ENCODE measurements at regions not wholly inside any gene's neighbourhood (a gene's known extent, or its start where the extent isn't known, plus 50 kb on each side); places are given as distances from the start of the nearest gene placed in this dataset.

- Histone ChIP-seq H3K36me3 (ENCODE audit: control insufficient read depth, insufficient read depth, low read length, severe bottlenecking) (no peaks in the 10 kb centered on the region), H3K27me3 (replicated peaks; ENCODE audit: control insufficient read depth, insufficient read depth, low read length) (no peaks in the 10 kb centered on the region), H3K9me3 (ENCODE audit: control insufficient read depth, low read length) (no peaks in the 10 kb centered on the region), H3K9ac (ENCODE audit: low read length) (no peak overlapping the region), H3K4me3 (ENCODE audit: low read length) (no peak overlapping the region), H3K4me1 (ENCODE audit: control insufficient read depth, insufficient read depth, low read length) (peaks cover 3% of the 10 kb centered on the region)
- no peak for DNase-seq (ENCODE audit: low read depth)
Observed at GRCh38 chr11:79564288-79564925, 123.6 kb upstream of the TENM4 start.

- Histone ChIP-seq H3K9me3 (ENCODE audit: control insufficient read depth, low read length) (no peaks in the 10 kb centered on the region), H3K4me1 (ENCODE audit: control insufficient read depth, insufficient read depth, low read length) (peaks cover 3% of the 10 kb centered on the region), H3K9ac (ENCODE audit: low read length) (no peak overlapping the region), H3K36me3 (ENCODE audit: control insufficient read depth, insufficient read depth, low read length, severe bottlenecking) (no peaks in the 10 kb centered on the region), H3K4me3 (ENCODE audit: low read length) (no peak overlapping the region), H3K27me3 (replicated peaks; ENCODE audit: control insufficient read depth, insufficient read depth, low read length) (no peaks in the 10 kb centered on the region)
- no peak for DNase-seq (ENCODE audit: low read depth)
Observed at GRCh38 chr11:79561496-79561895, 120.7 kb upstream of the TENM4 start.

DNA sequence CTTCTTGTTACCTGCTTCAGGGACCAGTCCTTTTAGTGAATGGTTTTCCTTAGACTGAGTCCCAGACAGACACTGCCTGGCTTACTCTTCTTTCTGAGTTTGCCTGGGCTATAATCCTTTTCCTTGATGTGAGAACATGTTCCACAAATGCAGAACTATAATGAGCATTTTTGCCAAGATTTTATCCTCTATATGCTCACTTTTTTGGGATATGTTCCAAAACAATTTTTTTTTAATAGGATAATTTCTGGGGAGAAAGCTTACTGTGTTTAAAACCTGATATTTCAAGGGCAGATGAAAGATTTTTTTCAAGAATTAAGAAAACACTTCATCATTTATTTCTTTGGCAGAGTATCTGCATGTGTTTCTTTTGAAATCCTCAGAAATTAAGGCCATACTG is 110.0 kb upstream of the TENM4 start:
- Histone ChIP-seq H3K9ac (ENCODE audit: low read length) (no peak overlapping the region), H3K4me3 (ENCODE audit: low read length) (no peak overlapping the region), H3K9me3 (ENCODE audit: control insufficient read depth, low read length) (no peaks in the 10 kb centered on the region), H3K4me1 (ENCODE audit: control insufficient read depth, insufficient read depth, low read length) (no peaks in the 10 kb centered on the region), H3K36me3 (ENCODE audit: control insufficient read depth, insufficient read depth, low read length, severe bottlenecking) (no peaks in the 10 kb centered on the region), H3K27me3 (replicated peaks; ENCODE audit: control insufficient read depth, insufficient read depth, low read length) (peaks cover 10% of the 10 kb centered on the region)
- DNase-seq (ENCODE audit: low read depth), result no peak

GRCh38 chr11:79547256-79547655 is 106.4 kb upstream of the TENM4 start:
- Histone ChIP-seq H3K27me3 (replicated peaks; ENCODE audit: control insufficient read depth, insufficient read depth, low read length) (peaks cover 19% of the 10 kb centered on the region), H3K4me3 (ENCODE audit: low read length) (no peak overlapping the region), H3K9me3 (ENCODE audit: control insufficient read depth, low read length) (no peaks in the 10 kb centered on the region), H3K36me3 (ENCODE audit: control insufficient read depth, insufficient read depth, low read length, severe bottlenecking) (no peaks in the 10 kb centered on the region), H3K9ac (ENCODE audit: low read length) (no peak overlapping the region), H3K4me1 (ENCODE audit: control insufficient read depth, insufficient read depth, low read length) (no peaks in the 10 kb centered on the region)
- DNase-seq (ENCODE audit: low read depth), result no peak

- H3K4me1 ChIP-seq (ENCODE audit: control insufficient read depth, insufficient read depth, low read length), result no peaks in the 10 kb centered on the region
- H3K36me3 ChIP-seq (ENCODE audit: control insufficient read depth, insufficient read depth, low read length, severe bottlenecking), result no peaks in the 10 kb centered on the region
- H3K27me3 ChIP-seq (replicated peaks; ENCODE audit: control insufficient read depth, insufficient read depth, low read length), result peaks cover 14% of the 10 kb centered on the region
- no peak overlapping the region for H3K4me3 ChIP-seq (ENCODE audit: low read length)
- H3K9me3 ChIP-seq (ENCODE audit: control insufficient read depth, low read length), result no peaks in the 10 kb centered on the region
- no peak overlapping the region for H3K9ac ChIP-seq (ENCODE audit: low read length)
- no peak for DNase-seq (ENCODE audit: low read depth)
Observed at GRCh38 chr11:79546351-79546750, 105.5 kb upstream of the TENM4 start.

DNA sequence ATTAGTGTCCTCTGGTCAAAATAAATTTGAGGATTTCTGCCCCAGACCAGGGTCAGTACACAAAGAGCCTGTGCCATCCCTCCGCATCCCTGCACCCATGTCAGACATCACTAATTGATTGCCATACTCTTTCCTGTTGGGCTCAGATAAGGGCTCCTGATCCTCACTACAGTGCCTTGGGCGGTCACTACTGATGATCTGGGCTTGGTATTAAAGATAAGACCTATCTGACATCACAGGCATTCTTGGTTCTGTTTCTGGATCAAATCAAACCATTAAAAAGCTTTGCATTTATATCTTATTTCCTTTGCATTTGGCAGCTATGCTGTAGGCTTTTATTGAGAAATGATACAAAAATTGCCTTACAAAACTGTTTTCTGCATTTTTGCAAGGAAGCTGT is 103.5 kb upstream of the TENM4 start:
- H3K27me3 ChIP-seq (replicated peaks; ENCODE audit: control insufficient read depth, insufficient read depth, low read length), result peaks cover 14% of the 10 kb centered on the region
- no peak overlapping the region for H3K4me3 ChIP-seq (ENCODE audit: low read length)
- no peak overlapping the region for H3K9ac ChIP-seq (ENCODE audit: low read length)
- H3K36me3 ChIP-seq (ENCODE audit: control insufficient read depth, insufficient read depth, low read length, severe bottlenecking), result no peaks in the 10 kb centered on the region
- no peaks in the 10 kb centered on the region for H3K4me1 ChIP-seq (ENCODE audit: control insufficient read depth, insufficient read depth, low read length)
- DNase-seq (ENCODE audit: low read depth), result no peak
- H3K9me3 ChIP-seq (ENCODE audit: control insufficient read depth, low read length), result no peaks in the 10 kb centered on the region

DNA sequence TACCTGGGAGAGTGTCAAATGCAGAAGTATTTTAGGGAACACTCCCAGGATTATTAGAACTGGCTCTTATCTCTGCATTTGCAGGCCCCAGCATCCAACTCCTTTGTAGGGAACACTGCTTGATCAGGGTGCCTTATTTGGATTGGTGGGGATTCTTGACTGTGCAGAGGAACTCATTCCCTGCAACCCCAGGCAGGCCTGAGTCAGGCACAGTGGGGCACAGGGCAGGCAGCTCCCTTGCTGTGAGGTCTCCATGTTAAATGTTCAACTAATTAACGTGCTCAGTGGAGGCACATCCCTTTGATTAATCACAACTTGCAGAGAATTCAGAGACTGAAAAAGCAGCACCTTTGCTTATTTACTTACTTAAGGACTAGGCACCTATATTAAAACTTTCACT is 102.3 kb upstream of the TENM4 start:
- peaks cover 14% of the 10 kb centered on the region for H3K27me3 ChIP-seq (replicated peaks; ENCODE audit: control insufficient read depth, insufficient read depth, low read length)
- H3K36me3 ChIP-seq (ENCODE audit: control insufficient read depth, insufficient read depth, low read length, severe bottlenecking), result no peaks in the 10 kb centered on the region
- DNase-seq (ENCODE audit: low read depth), result no peak
- no peaks in the 10 kb centered on the region for H3K4me1 ChIP-seq (ENCODE audit: control insufficient read depth, insufficient read depth, low read length)
- no peak overlapping the region for H3K9ac ChIP-seq (ENCODE audit: low read length)
- no peaks in the 10 kb centered on the region for H3K9me3 ChIP-seq (ENCODE audit: control insufficient read depth, low read length)
- no peak overlapping the region for H3K4me3 ChIP-seq (ENCODE audit: low read length)

DNA sequence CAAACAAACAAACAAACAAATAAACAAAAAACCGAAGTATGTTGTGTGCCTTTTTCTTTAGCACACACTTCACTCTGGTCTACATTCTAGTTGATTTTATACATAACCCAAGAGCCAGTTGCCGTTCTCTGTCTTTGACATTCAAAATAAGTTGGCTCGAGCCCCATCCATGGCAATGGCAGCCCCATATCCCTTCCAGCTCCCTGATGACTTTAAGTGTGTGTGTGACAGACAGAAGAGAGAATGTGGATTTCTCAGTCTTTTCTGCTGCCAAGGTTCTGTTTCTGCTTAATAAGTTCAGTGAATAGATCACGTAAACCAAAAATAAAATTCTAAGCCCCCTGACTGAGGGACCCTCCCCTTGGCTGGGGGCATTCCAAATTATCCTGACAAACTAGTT is 100.6 kb upstream of the TENM4 start:
- Histone ChIP-seq H3K36me3 (ENCODE audit: control insufficient read depth, insufficient read depth, low read length, severe bottlenecking) (no peaks in the 10 kb centered on the region), H3K9me3 (ENCODE audit: control insufficient read depth, low read length) (no peaks in the 10 kb centered on the region), H3K27me3 (replicated peaks; ENCODE audit: control insufficient read depth, insufficient read depth, low read length) (peaks cover 11% of the 10 kb centered on the region), H3K4me3 (ENCODE audit: low read length) (no peak overlapping the region), H3K4me1 (ENCODE audit: control insufficient read depth, insufficient read depth, low read length) (no peaks in the 10 kb centered on the region), H3K9ac (ENCODE audit: low read length) (no peak overlapping the region)
- DNase-seq (ENCODE audit: low read depth), result no peak

DNA sequence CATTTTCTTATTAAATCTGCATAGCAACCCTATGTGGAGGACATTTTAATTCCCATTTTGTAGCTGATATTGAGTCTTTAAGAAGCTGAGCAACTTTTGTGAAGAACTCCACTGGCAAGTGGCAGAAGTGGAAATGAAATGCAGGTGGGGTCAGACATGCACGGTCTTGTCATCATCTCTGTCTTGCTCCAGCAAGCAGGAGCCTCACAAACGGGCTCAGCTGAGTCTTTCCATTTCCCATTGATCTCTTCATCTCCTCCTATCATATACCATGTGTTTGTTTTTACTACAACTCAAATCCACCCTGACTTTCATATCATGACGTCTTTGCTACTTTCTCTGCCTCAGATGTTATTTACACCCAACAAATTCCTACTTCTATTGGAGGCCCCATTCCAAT is 97.9 kb upstream of the TENM4 start:
- DNase-seq (ENCODE audit: low read depth), result no peak
- Histone ChIP-seq H3K27me3 (replicated peaks; ENCODE audit: control insufficient read depth, insufficient read depth, low read length) (peaks cover 6% of the 10 kb centered on the region), H3K36me3 (ENCODE audit: control insufficient read depth, insufficient read depth, low read length, severe bottlenecking) (no peaks in the 10 kb centered on the region), H3K4me1 (ENCODE audit: control insufficient read depth, insufficient read depth, low read length) (no peaks in the 10 kb centered on the region), H3K9me3 (ENCODE audit: control insufficient read depth, low read length) (no peaks in the 10 kb centered on the region), H3K4me3 (ENCODE audit: low read length) (no peak overlapping the region), H3K9ac (ENCODE audit: low read length) (no peak overlapping the region)

- no peaks in the 10 kb centered on the region for H3K36me3 ChIP-seq (ENCODE audit: control insufficient read depth, insufficient read depth, low read length, severe bottlenecking)
- no peaks in the 10 kb centered on the region for H3K9me3 ChIP-seq (ENCODE audit: control insufficient read depth, low read length)
- H3K9ac ChIP-seq (ENCODE audit: low read length), result no peak overlapping the region
- H3K4me3 ChIP-seq (ENCODE audit: low read length), result no peak overlapping the region
- DNase-seq (ENCODE audit: low read depth), result no peak
- H3K4me1 ChIP-seq (ENCODE audit: control insufficient read depth, insufficient read depth, low read length), result no peaks in the 10 kb centered on the region
- H3K27me3 ChIP-seq (replicated peaks; ENCODE audit: control insufficient read depth, insufficient read depth, low read length), result peaks cover 6% of the 10 kb centered on the region
Observed at GRCh38 chr11:79536155-79536917, 95.5 kb upstream of the TENM4 start.

GRCh38 chr11:79535606-79536005 is 94.8 kb upstream of the TENM4 start:
- H3K27me3 ChIP-seq (replicated peaks; ENCODE audit: control insufficient read depth, insufficient read depth, low read length), result peaks cover 6% of the 10 kb centered on the region

More at GRCh38 chr11:79535606-79536005, 94.8 kb upstream of the TENM4 start:
- Histone ChIP-seq H3K36me3 (ENCODE audit: control insufficient read depth, insufficient read depth, low read length, severe bottlenecking) (no peaks in the 10 kb centered on the region), H3K9ac (ENCODE audit: low read length) (no peak overlapping the region), H3K9me3 (ENCODE audit: control insufficient read depth, low read length) (no peaks in the 10 kb centered on the region), H3K4me1 (ENCODE audit: control insufficient read depth, insufficient read depth, low read length) (no peaks in the 10 kb centered on the region), H3K4me3 (ENCODE audit: low read length) (no peak overlapping the region)
- DNase-seq (ENCODE audit: low read depth), result no peak

Measured in adipocyte (in vitro differentiated cells).